Stomach smooth muscle (tissue), 2 donors: ENCODE measurements at regions not wholly inside any gene's neighbourhood (a gene's known extent, or its start where the extent isn't known, plus 50 kb on each side); places are given as distances from the start of the nearest gene placed in this dataset.
"Not testable (repeated sequence)": the region's sequence is repeated elsewhere in the genome, so short reads cannot be mapped to it uniquely, and the experiment has no call there.

Experiments
- H3K27ac ChIP-seq: one replicate; pipeline ENCODE4 v1.7.0; 2013; ENCODE audit warnings: mild to moderate bottlenecking, low read length, inconsistent platforms
- H3K27me3 ChIP-seq, 2 donors: one replicate each; pipeline ENCODE4 v1.7.0; 2013; ENCODE audit warnings: low read length in 2 of 2; ENCODE audit not compliant: insufficient read depth in 2 of 2, control insufficient read depth in 1 of 2
- H3K36me3 ChIP-seq, 2 donors: one replicate each; pipeline ENCODE4 v1.7.0; 2013; ENCODE audit warnings: low read length in 2 of 2; ENCODE audit not compliant: control insufficient read depth in 2 of 2, insufficient read depth in 2 of 2
- H3K4me1 ChIP-seq: one replicate; pipeline ENCODE4 v1.7.0; 2013; ENCODE audit warnings: low read length; ENCODE audit not compliant: control insufficient read depth, insufficient read depth
- H3K4me3 ChIP-seq, 2 donors: one replicate each; pipeline ENCODE4 v1.7.0; 2013; ENCODE audit warnings: low read length in 2 of 2
- H3K9ac ChIP-seq, 2 donors: one replicate each; pipeline ENCODE4 v1.7.0; 2013; ENCODE audit warnings: low read length in 2 of 2, mild to moderate bottlenecking in 1 of 2
- H3K9me3 ChIP-seq, 2 donors: one replicate each; pipeline ENCODE4 v1.7.0; 2013; ENCODE audit warnings: low read length in 2 of 2; ENCODE audit not compliant: control insufficient read depth in 2 of 2
- donor health status: healthy.
- donor health status: Pancreatic carcinoma.

DNA sequence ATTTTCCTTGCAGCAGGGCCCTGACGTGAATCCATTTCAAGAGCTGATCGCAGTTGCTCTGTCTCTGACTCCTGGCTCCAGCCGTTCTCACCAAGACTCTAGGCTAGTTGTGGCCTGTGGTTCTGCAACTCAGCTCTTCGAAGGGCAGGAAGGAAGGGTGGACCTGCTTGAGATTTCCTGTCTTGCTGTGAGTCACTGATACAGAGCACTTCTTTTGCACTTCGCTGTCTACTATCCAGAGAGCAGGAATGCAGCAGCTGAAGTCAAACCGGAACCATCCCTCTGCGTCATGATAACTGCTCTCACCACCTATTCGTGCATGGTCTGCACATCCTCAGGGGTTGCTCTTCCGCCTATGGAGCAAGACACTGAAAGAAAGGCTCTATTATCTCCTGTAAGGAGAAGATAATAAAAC, 59.7 kb downstream of the RAP2B start:
- Histone ChIP-seq H3K36me3 (no peaks in the 10 kb centered on the region), H3K9me3 (no peaks in the 10 kb centered on the region), H3K9ac (no peak overlapping the region), H3K4me3 (no peak overlapping the region), H3K27ac (no peak overlapping the region), H3K4me1 (no peaks in the 10 kb centered on the region), H3K27me3 (no peaks in the 10 kb centered on the region)

GRCh38 chr3:153226877-153227276, 64.9 kb downstream of the RAP2B start:
- H3K27ac ChIP-seq, H3K36me3 ChIP-seq, H3K4me1 ChIP-seq, H3K4me3 ChIP-seq, H3K9me3 ChIP-seq, H3K9ac ChIP-seq, H3K27me3 ChIP-seq: not testable (repeated sequence)

- not testable (repeated sequence) for H3K9me3 ChIP-seq, H3K27me3 ChIP-seq, H3K9ac ChIP-seq, H3K27ac ChIP-seq, H3K4me3 ChIP-seq, H3K4me1 ChIP-seq, H3K36me3 ChIP-seq
Observed at GRCh38 chr3:153230427-153230826, 68.4 kb downstream of the RAP2B start.

- not testable (repeated sequence) for H3K27ac ChIP-seq, H3K9ac ChIP-seq, H3K36me3 ChIP-seq
Observed at GRCh38 chr3:153231245-153231644, 69.2 kb downstream of the RAP2B start.

DNA sequence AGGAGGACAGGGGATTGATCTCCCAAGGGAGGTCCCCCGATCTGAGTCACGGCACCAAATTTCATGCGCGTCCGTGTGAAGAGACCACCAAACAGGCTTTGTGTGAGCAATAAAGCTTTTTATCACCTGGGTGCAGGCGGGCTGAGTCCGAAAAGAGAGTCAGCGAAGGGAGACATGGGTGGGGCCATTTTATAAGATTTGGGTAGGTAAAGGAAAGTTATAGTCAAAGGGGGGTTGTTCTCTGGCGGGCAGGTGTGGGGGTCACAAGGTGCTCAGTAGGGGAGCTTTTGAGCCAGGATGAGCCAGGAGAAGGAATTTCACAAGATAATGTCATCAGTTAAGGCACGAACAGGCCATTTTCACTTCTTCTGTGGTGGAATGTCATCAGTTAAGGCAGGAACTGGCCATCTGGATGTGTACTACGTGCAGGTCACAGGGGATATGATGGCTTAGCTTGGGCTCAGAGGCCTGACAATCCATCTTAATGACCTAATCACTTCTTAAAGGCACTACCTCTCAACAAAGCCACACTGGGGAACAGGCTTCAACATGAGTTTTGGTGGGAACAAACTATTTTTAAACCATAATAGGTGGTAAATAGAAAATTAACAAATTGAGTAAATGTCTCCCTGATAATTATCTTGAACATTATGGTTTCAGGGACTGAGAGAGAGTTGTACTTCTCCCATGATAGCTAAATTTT, 70.2 kb downstream of the RAP2B start:
- not testable (repeated sequence) for H3K9ac ChIP-seq

More at GRCh38 chr3:153231245-153231644, 69.2 kb downstream of the RAP2B start:
- H3K4me3 ChIP-seq, H3K27me3 ChIP-seq, H3K4me1 ChIP-seq, H3K9me3 ChIP-seq: not testable (repeated sequence)

DNA sequence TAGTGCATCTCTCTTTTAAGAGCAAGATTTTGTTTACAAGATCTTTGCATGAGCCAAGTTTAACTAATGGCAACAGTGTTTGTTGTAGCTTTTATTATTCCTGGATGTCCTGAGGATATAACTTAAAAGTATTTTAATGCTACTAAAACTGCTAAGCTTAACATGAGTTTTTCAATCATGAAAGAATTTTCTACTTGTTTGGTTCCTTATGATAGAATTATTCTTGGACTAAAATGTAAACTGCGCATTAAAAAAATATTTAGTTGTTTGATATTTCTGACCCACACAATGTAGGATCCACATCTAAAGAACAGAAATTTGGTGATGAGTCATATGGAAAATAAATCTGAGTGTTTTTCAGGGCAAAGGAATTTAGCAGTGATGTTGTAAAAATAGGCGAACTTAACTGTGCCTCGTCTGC, 70.8 kb downstream of the RAP2B start:
- H3K27ac ChIP-seq: no peak overlapping the region
- H3K27me3 ChIP-seq: no peaks in the 10 kb centered on the region
- no peaks in the 10 kb centered on the region for H3K36me3 ChIP-seq
- no peaks in the 10 kb centered on the region for H3K9me3 ChIP-seq
- no peaks in the 10 kb centered on the region for H3K4me1 ChIP-seq
- no peak overlapping the region for H3K9ac ChIP-seq
- H3K4me3 ChIP-seq: no peak overlapping the region

More for the DNA sequence above, 70.2 kb downstream of the RAP2B start:
- not testable (repeated sequence) for H3K9me3 ChIP-seq, H3K27ac ChIP-seq, H3K4me1 ChIP-seq, H3K27me3 ChIP-seq, H3K36me3 ChIP-seq, H3K4me3 ChIP-seq

GRCh38 chr3:153233986-153234385, 72.0 kb downstream of the RAP2B start:
- Histone ChIP-seq H3K36me3 (no peaks in the 10 kb centered on the region), H3K4me1 (no peaks in the 10 kb centered on the region), H3K9me3 (no peaks in the 10 kb centered on the region), H3K4me3 (no peak overlapping the region), H3K27ac (no peak overlapping the region), H3K27me3 (no peaks in the 10 kb centered on the region), H3K9ac (no peak overlapping the region)

DNA sequence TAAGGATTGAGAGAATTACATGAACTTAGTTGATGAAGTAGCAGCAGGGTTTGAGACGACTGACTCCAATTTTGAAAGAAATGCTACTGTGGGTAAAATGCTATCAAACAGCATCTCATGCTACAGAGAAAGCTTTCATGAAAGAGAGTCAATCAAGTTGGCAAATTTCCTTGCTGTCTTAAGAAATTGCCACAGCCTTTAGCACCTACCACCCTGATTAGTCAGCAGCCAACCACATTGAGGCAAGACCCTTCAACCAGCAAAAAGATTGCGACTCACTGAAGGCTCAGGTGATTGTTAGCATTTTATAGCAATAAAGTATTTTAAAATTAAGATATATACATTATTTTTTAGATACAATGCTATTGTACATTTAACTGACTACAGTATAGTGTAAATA, 80.9 kb downstream of the RAP2B start:
- Histone ChIP-seq H3K9me3 (no peaks in the 10 kb centered on the region), H3K4me1 (no peaks in the 10 kb centered on the region), H3K4me3 (no peak overlapping the region), H3K27me3 (no peaks in the 10 kb centered on the region), H3K9ac (no peak overlapping the region), H3K36me3 (no peaks in the 10 kb centered on the region), H3K27ac (no peak overlapping the region)

GRCh38 chr3:153244961-153245360, 82.9 kb downstream of the RAP2B start:
- H3K9ac ChIP-seq: no peak overlapping the region
- no peaks in the 10 kb centered on the region for H3K36me3 ChIP-seq
- H3K27ac ChIP-seq: no peak overlapping the region
- no peaks in the 10 kb centered on the region for H3K4me1 ChIP-seq
- H3K9me3 ChIP-seq: no peaks in the 10 kb centered on the region
- no peaks in the 10 kb centered on the region for H3K27me3 ChIP-seq
- H3K4me3 ChIP-seq: no peak overlapping the region

GRCh38 chr3:153245661-153246060, 83.6 kb downstream of the RAP2B start:
- H3K27me3 ChIP-seq: no peaks in the 10 kb centered on the region
- no peak overlapping the region for H3K27ac ChIP-seq
- no peaks in the 10 kb centered on the region for H3K36me3 ChIP-seq

GRCh38 chr3:153246331-153246730, 84.3 kb downstream of the RAP2B start:
- Histone ChIP-seq H3K27me3 (no peaks in the 10 kb centered on the region), H3K36me3 (no peaks in the 10 kb centered on the region), H3K4me3 (no peak overlapping the region), H3K9me3 (no peaks in the 10 kb centered on the region), H3K27ac (no peak overlapping the region), H3K9ac (no peak overlapping the region), H3K4me1 (no peaks in the 10 kb centered on the region)

More at GRCh38 chr3:153245661-153246060, 83.6 kb downstream of the RAP2B start:
- Histone ChIP-seq H3K4me3 (no peak overlapping the region), H3K9ac (no peak overlapping the region), H3K4me1 (no peaks in the 10 kb centered on the region), H3K9me3 (no peaks in the 10 kb centered on the region)
